Prostate gland (tissue), 2 donors: ENCODE measurements at regions not wholly inside any gene's neighbourhood (a gene's known extent, or its start where the extent isn't known, plus 50 kb on each side); places are given as distances from the start of the nearest gene placed in this dataset.

Source experiments
- POLR2A ChIP-seq: fragments of 450-650 bp; IDR thresholded peaks from one replicate; pipeline ENCODE4 v1.6.1; 2016; ENCODE audit warnings: antibody characterized with exemption, mild to moderate bottlenecking
- POLR2AphosphoS5 ChIP-seq: sonication (generic); formaldehyde crosslinking; IDR thresholded peaks from one replicate; pipeline ENCODE4 v1.6.1; 2017; ENCODE audit warnings: antibody characterized with exemption
- TF ChIP-seq, protein P1 (sequence below), 4 experiments: fragments of 200-600 bp in 2 of 4; fragments of 450-650 bp in 2 of 4; sonication (generic) in 2 of 4; IDR thresholded peaks; 1 replicate in 3 of 4; 2 replicates in 1 of 4; pipeline ENCODE4 v1.5.1; 2016 to 2019; ENCODE audit warnings: antibody characterized with exemption in 4 of 4, mild to moderate bottlenecking in 2 of 4, moderate library complexity in 2 of 4

DNA sequence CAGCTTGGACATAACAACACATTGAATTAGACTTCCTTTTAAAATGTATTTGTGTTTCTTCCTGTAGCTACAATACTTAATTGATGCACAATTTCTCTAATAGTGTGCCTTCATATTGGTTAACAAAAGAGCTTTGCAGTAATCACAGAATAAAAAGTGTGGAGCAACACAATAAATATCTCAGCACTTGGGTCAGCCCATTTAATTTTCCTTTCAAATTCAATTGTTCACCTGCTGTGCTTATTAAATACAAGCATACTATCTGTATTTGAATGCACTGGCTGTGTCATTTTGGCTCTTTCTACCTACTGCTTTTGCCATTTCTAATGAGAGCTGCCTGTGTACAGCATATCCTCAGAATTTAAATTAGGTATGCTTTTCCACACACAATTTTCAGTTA lies 1641.3 kb upstream of the SLC39A10 start:
- TF ChIP-seq, protein P1, sequence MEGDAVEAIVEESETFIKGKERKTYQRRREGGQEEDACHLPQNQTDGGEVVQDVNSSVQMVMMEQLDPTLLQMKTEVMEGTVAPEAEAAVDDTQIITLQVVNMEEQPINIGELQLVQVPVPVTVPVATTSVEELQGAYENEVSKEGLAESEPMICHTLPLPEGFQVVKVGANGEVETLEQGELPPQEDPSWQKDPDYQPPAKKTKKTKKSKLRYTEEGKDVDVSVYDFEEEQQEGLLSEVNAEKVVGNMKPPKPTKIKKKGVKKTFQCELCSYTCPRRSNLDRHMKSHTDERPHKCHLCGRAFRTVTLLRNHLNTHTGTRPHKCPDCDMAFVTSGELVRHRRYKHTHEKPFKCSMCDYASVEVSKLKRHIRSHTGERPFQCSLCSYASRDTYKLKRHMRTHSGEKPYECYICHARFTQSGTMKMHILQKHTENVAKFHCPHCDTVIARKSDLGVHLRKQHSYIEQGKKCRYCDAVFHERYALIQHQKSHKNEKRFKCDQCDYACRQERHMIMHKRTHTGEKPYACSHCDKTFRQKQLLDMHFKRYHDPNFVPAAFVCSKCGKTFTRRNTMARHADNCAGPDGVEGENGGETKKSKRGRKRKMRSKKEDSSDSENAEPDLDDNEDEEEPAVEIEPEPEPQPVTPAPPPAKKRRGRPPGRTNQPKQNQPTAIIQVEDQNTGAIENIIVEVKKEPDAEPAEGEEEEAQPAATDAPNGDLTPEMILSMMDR (IDR thresholded peaks at IDR 0.05), result no peak
- no peak for TF ChIP-seq POLR2A
- no peak for TF ChIP-seq POLR2AphosphoS5
